T-cell (primary cell): ENCODE measurements at regions not wholly inside any gene's neighbourhood (a gene's known extent, or its start where the extent isn't known, plus 50 kb on each side); places are given as distances from the start of the nearest gene placed in this dataset.

ENCODE experiments used
- ATAC-seq, 4 experiments: fragments of 200-7000 bp in 3 of 4; fragments of 150-1000 bp in 1 of 4; cut with Tn5 transposase; replicated peaks in 1 of 4; 1 replicate in 3 of 4; 2 replicates in 1 of 4; pipeline ENCODE4 v1.10.0; 2021; ENCODE audit warnings: moderate library complexity in 3 of 4, mild to moderate bottlenecking in 2 of 4, moderate number of reproducible peaks in 1 of 4
- CTCF ChIA-PET, 2 donors: fragments of 300-600 bp; sonication (Branson Sonifier 250); formaldehyde crosslinking; loops; one replicate each; lab custom pipeline; 2022; ENCODE audit warnings: antibody characterized with exemption in 2 of 2; lab: Charles Lee
- POLR2A ChIA-PET, 2 donors: fragments of 300-600 bp; sonication (Branson Sonifier 250); formaldehyde crosslinking; loops; one replicate each; lab custom pipeline; 2022; ENCODE audit warnings: antibody characterized with exemption in 2 of 2; lab: Charles Lee
- DNase-seq, 35 experiments: peaks; one replicate each; pipeline versions ENCODE4 v3.0.0 to v3.0.0-alpha.2; 2013 to 2023
- H3K27ac ChIP-seq: one replicate; pipeline ENCODE4 v1.5.1; 2013; ENCODE audit warnings: low read length
- H3K27me3 ChIP-seq, 2 experiments: replicated peaks in 1 of 2; 1 replicate in 1 of 2; 2 replicates in 1 of 2; pipeline versions ENCODE4 v1.6.1 to v1.7.0; 2013; ENCODE audit warnings: low read length in 1 of 2, mixed read lengths in 1 of 2; ENCODE audit not compliant: control insufficient read depth in 2 of 2, insufficient read depth in 2 of 2; ENCODE audit errors: extremely low read depth in 1 of 2
- H3K36me3 ChIP-seq, 2 donors: 1 replicate in 1 of 2; 2 replicates in 1 of 2; pipeline versions ENCODE4 v1.6.1 to v1.7.0; 2013; ENCODE audit warnings: low read length in 1 of 2; ENCODE audit not compliant: control insufficient read depth in 2 of 2, insufficient read depth in 1 of 2; ENCODE audit errors: extremely low read depth in 1 of 2
- H3K4me1 ChIP-seq, 2 experiments: 1 replicate in 1 of 2; 2 replicates in 1 of 2; pipeline versions ENCODE4 v1.6.1 to v1.7.0; 2013; ENCODE audit warnings: low read length in 2 of 2, mixed read lengths in 1 of 2; ENCODE audit not compliant: insufficient read depth in 2 of 2, control insufficient read depth in 1 of 2; ENCODE audit errors: extremely low read depth in 1 of 2
- H3K4me3 ChIP-seq, 2 donors: 1 replicate in 1 of 2; 2 replicates in 1 of 2; pipeline versions ENCODE4 v1.5.1 to v1.7.0; 2013; ENCODE audit warnings: mild to moderate bottlenecking in 2 of 2, low read length in 1 of 2, moderate library complexity in 1 of 2; ENCODE audit not compliant: control insufficient read depth in 1 of 2; ENCODE audit errors: extremely low read depth in 1 of 2
- H3K9me3 ChIP-seq: 2 replicates; pipeline ENCODE4 v1.7.0; 2013
- H3K27ac Mint-ChIP-seq, 2 donors: one replicate each; pipeline ENCODE4 v1.8.0; 2020 to 2021; ENCODE audit warnings: mild to moderate bottlenecking in 2 of 2, mixed read lengths in 2 of 2
- H3K27me3 Mint-ChIP-seq, 2 donors: one replicate each; pipeline ENCODE4 v1.8.0; 2021 to 2022; ENCODE audit warnings: mixed read lengths in 2 of 2
- H3K36me3 Mint-ChIP-seq: one replicate; pipeline ENCODE4 v1.8.0; 2021; ENCODE audit warnings: mixed read lengths
- H3K4me1 Mint-ChIP-seq, 3 donors: one replicate each; pipeline ENCODE4 v1.8.0; 2020 to 2022; ENCODE audit warnings: mixed read lengths in 3 of 3, mild to moderate bottlenecking in 1 of 3
- H3K4me3 Mint-ChIP-seq, 3 donors: one replicate each; pipeline ENCODE4 v1.8.0; 2020 to 2022; ENCODE audit warnings: mild to moderate bottlenecking in 3 of 3, mixed read lengths in 3 of 3, moderate library complexity in 3 of 3
- H3K9me3 Mint-ChIP-seq, 3 donors: one replicate each; pipeline ENCODE4 v1.8.0; 2020 to 2022; ENCODE audit warnings: mixed read lengths in 3 of 3
- WGBS: methylation state at CpG from one replicate; pipeline ENCODE4 v1.1.5; 2013; ENCODE audit warnings: missing lambda C conversion rate; ENCODE audit not compliant: insufficient coverage; 5-methylcytosine and 5-hydroxymethylcytosine counted together

DNA sequence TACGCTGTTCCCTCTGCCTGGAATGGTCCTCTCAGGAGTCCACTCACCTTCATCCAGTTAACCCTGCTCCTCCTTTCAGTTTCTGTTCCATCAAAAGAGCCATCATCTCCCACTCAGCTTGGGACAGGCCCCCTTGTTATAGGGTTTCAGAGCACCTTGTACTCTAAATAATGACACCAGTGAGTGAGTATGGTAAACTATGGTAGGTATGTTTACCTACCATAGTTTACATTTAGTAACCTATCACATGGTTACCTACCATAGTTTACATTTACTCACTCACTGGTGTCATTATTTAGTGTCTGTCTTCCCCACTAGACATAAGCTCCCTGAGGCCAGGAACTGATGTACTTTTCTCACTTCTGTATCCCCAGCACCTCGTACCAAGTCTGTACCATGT is 130.2 kb upstream of the SESN3 start:
- no peaks in the 10 kb centered on the region for H3K4me1 ChIP-seq
- ATAC-seq (no peak), DNase-seq (no peak)
- H3K27ac Mint-ChIP-seq = no peak overlapping the region
- no peaks in the 10 kb centered on the region for H3K27me3 Mint-ChIP-seq
- ChIA-PET POLR2A (interaction anchor here in 1 of 2 donors (1.0 kb wide), 1 partner anchor 9 kb away, joined by 3 read pairs; no protein-coding TSS in a partner anchor), CTCF (interaction anchor here in 1 of 2 donors (0.6 kb wide), 1 partner anchor 806 kb away, joined by 7 read pairs; no protein-coding TSS in a partner anchor)
- WGBS = 80% methylated on average over 1 of the region's 2 CpGs
- no peaks in the 10 kb centered on the region for H3K36me3 ChIP-seq
- no peak overlapping the region for H3K4me3 Mint-ChIP-seq
- H3K4me1 Mint-ChIP-seq = peaks cover 8 to 11% (median 9%) of the 10 kb centered on the region in 3 donors
- H3K9me3 Mint-ChIP-seq = no peaks in the 10 kb centered on the region
- no peaks in the 10 kb centered on the region for H3K36me3 Mint-ChIP-seq
- no peak overlapping the region for H3K4me3 ChIP-seq
- H3K27ac ChIP-seq = no peak overlapping the region
- H3K27me3 ChIP-seq = no peaks in the 10 kb centered on the region
- H3K9me3 ChIP-seq = no peaks in the 10 kb centered on the region

DNA sequence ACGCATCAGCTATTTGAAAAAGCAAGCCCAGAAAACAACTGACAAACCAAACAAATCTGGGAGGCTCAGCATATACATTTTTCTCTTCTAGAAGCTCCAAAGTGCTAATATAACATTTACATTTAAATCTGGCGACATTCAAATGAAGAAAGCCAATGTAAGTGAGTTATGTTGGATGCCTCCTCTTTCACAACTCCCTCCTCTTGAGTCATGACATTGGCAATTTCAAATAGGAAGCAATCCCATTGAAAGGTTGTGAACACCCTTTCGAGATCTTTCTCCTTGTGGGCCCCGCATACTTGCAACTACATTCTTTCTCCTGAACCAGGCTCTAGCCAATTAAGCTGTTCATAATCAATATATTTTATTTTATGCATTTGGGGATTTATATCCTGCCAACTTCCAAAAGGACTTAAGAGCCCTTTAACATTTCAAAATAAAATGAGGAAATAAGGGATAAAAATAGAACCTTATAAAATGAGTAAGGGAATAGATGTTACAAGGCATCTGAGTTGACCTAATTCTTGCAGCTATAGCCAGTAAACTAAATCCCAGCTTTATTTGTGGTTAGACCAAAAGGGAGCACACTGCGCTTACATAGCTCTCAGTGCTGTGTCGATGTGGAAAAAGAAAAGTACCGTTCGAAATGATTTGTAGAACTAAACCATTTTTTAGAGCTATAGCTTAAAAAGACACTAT is 129.5 kb upstream of the SESN3 start:
- Histone ChIP-seq H3K27me3 (no peaks in the 10 kb centered on the region), H3K4me1 (no peaks in the 10 kb centered on the region), H3K36me3 (no peaks in the 10 kb centered on the region), H3K9me3 (no peaks in the 10 kb centered on the region), H3K27ac (no peak overlapping the region), H3K4me3 (no peak overlapping the region)
- H3K9me3 Mint-ChIP-seq = no peaks in the 10 kb centered on the region
- no peaks in the 10 kb centered on the region for H3K36me3 Mint-ChIP-seq
- peaks cover 6 to 7% (median 6%) of the 10 kb centered on the region in 3 donors for H3K4me1 Mint-ChIP-seq
- no peak for ATAC-seq
- ChIA-PET POLR2A (no interaction called here), CTCF (no interaction called here)
- H3K27me3 Mint-ChIP-seq = no peaks in the 10 kb centered on the region
- no peak overlapping the region for H3K4me3 Mint-ChIP-seq
- no peak for DNase-seq
- 100% methylated on average over 5 of the region's 8 CpGs for WGBS
- no peak overlapping the region for H3K27ac Mint-ChIP-seq

DNA sequence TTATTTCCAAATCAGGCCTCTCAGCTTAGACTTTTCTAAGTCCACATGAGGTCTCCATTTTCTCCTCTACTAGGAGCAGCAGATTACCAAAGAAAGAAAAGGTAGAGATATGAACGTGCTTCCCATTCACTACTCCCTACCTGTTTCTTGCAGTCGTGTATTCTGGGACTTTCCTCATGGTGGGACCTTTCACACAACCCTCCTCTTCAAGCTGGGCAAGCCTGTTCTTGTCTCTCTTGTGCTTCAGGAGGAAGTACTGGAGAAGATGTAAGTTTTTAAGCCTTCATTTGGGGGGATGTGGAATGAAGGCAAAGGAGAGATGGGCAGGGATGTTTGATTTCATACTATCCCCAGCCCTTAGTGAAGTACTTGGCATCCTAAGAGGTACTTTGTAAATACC is 128.8 kb upstream of the SESN3 start:
- Mint-ChIP-seq H3K27me3 (no peaks in the 10 kb centered on the region), H3K27ac (no peak overlapping the region), H3K4me1 (no peaks in the 10 kb centered on the region), H3K9me3 (no peaks in the 10 kb centered on the region), H3K4me3 (no peak overlapping the region), H3K36me3 (no peaks in the 10 kb centered on the region)
- Histone ChIP-seq H3K4me3 (no peak overlapping the region), H3K9me3 (no peaks in the 10 kb centered on the region), H3K27me3 (no peaks in the 10 kb centered on the region), H3K4me1 (no peaks in the 10 kb centered on the region), H3K27ac (no peak overlapping the region), H3K36me3 (no peaks in the 10 kb centered on the region)
- WGBS = no CpG with 5 or more reads among the region's 2 CpGs
- no peak for ATAC-seq
- DNase-seq = no peak
- ChIA-PET POLR2A (no interaction called here), CTCF (no interaction called here)

DNA sequence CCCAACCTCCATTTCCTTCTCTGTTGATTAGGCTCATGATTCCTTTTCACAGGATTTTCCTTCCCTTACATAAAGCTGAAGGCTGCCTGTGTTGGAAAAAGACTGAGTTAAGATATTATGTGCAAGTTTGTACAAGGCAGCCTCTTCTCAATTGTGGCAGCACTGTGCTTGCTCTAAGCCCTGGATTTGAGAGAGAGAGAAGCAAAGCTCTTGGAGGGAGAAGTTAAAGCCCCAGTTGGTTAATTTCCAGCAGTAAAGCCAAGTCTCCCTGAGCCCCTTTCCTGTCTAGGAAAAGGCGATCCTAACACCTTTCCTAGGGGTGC is 128.3 kb upstream of the SESN3 start:
- POLR2A ChIA-PET = no interaction called here
- no peak overlapping the region for H3K4me3 Mint-ChIP-seq
- ATAC-seq (no peak), DNase-seq (no peak)
- no peaks in the 10 kb centered on the region for H3K9me3 Mint-ChIP-seq
- Histone ChIP-seq H3K9me3 (no peaks in the 10 kb centered on the region), H3K4me1 (no peaks in the 10 kb centered on the region), H3K4me3 (no peak overlapping the region), H3K27ac (no peak overlapping the region), H3K27me3 (no peaks in the 10 kb centered on the region), H3K36me3 (no peaks in the 10 kb centered on the region)
- no peaks in the 10 kb centered on the region for H3K27me3 Mint-ChIP-seq
- H3K27ac Mint-ChIP-seq = no peak overlapping the region
- WGBS = no CpG with 5 or more reads among the region's 1 CpG
- H3K4me1 Mint-ChIP-seq = no peaks in the 10 kb centered on the region
- H3K36me3 Mint-ChIP-seq = no peaks in the 10 kb centered on the region
- CTCF ChIA-PET = interaction anchor here in 1 of 2 donors (0.8 kb wide), 1 partner anchor 9 kb away, joined by 3 read pairs; no protein-coding TSS in a partner anchor

DNA sequence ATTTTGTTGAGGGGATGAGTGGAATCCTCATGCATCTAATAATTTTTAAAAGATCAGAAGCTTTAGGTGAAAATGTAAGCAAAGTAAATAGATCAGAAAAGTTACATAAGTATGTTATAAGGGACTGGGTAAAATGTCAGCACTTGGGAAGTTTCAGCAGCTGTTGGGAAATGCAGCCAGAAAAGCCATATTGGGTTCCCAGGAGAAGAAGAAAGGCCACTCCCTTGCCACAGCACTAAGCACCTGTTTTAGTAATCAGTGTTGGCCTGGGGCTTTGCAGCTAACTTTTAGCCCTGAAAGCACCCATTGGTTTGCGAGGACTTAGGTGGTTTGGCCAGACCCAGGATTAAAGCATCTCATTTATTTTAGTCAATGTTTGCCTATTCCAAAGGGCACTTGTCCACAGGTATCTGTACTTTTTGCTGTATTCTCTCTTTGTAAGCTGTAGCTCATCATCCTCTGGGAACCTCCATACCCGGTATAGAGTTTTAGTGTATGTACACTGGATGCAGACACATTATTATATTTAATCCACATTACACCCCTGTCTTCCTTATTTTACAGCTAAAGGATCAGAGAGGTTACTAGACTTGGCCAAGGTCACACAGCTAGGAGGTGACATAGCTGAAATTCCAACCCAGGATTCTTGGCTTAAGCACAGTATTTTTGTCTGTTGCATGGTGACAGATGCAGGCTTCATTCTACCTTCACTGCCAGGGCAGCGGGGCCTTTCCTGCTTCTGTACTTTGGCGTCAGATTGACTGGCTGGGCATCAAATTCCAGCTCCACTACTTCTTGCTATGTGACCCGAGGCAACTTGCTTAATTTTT is 127.7 kb upstream of the SESN3 start:
- no peak overlapping the region for H3K4me3 Mint-ChIP-seq
- Histone ChIP-seq H3K27ac (no peak overlapping the region), H3K9me3 (no peaks in the 10 kb centered on the region), H3K27me3 (no peaks in the 10 kb centered on the region), H3K4me1 (no peaks in the 10 kb centered on the region), H3K36me3 (no peaks in the 10 kb centered on the region), H3K4me3 (no peak overlapping the region)
- no peaks in the 10 kb centered on the region for H3K27me3 Mint-ChIP-seq
- ChIA-PET CTCF (interaction anchor here (0.6 to 0.8 kb wide), 2 partner anchors 9 to 292 kb away, joined by 3 read pairs; partner anchors contain the start of gene SRSF8 (in 1 of the 2)), POLR2A (no interaction called here)
- ATAC-seq = no peak
- no peaks in the 10 kb centered on the region for H3K9me3 Mint-ChIP-seq
- H3K36me3 Mint-ChIP-seq = no peaks in the 10 kb centered on the region
- no peak overlapping the region for H3K27ac Mint-ChIP-seq
- no peak for DNase-seq
- no peaks in the 10 kb centered on the region for H3K4me1 Mint-ChIP-seq
- WGBS = 100% methylated on average over 2 of the region's 5 CpGs

DNA sequence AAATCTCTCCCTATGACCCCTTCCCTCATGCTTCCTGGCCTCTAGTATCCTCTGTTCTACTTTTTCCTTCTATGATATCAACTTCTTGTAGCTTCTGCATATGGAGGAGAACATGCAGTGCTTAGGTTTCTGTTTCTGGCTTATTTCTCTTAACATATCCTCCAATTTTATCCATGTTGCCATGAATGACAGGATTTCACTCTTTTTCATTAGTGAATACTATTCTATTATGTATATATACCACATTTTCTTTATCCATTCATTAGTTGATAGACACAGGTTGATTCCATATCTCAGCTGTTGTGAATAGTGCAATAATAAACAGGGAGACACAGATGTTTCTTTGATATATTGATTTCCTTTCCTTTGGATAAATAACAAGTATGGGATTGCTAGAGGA is 123.3 kb upstream of the SESN3 start:
- Histone ChIP-seq H3K4me3 (no peak overlapping the region), H3K27me3 (no peaks in the 10 kb centered on the region), H3K36me3 (no peaks in the 10 kb centered on the region), H3K4me1 (no peaks in the 10 kb centered on the region), H3K27ac (no peak overlapping the region), H3K9me3 (no peaks in the 10 kb centered on the region)
- ChIA-PET POLR2A (no interaction called here), CTCF (interaction anchor here in 1 of 2 donors (0.7 kb wide), 1 partner anchor 221 kb away, joined by 3 read pairs; no protein-coding TSS in a partner anchor)
- no peak for ATAC-seq
- no peak for DNase-seq
- H3K36me3 Mint-ChIP-seq = peaks cover 3% of the 10 kb centered on the region
- no peak overlapping the region for H3K4me3 Mint-ChIP-seq
- H3K27me3 Mint-ChIP-seq = no peaks in the 10 kb centered on the region
- H3K27ac Mint-ChIP-seq = no peak overlapping the region
- H3K4me1 Mint-ChIP-seq = no peaks in the 10 kb centered on the region
- H3K9me3 Mint-ChIP-seq = peaks cover 3 to 4% (median 3%) of the 10 kb centered on the region in 3 donors
